ENCODE measurements at regions not wholly inside any gene's neighbourhood (a gene's known extent, or its start where the extent isn't known, plus 50 kb on each side); places are given as distances from the start of the nearest gene placed in this dataset.

DNA sequence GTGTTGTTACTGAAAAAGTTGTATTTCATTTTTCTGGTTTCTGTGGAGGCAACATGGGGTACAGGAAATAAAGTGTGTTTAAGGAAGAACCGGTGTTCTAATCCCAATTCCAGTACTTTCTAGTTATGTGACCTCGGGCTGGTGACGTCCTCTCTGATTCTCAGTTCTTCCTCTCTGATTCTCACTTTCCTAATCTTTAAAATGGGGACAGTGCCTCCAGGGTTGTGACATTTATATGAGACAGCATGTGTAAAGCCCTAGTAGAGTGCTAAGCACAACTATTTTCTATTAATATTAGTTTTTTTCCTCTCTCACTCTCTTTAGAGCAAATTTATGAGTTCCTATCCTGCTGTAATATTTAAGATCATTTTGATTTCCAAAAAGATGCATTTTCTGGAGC lies 50.9 kb upstream of the PTPDC1 start:
- CTCF ChIA-PET, result no interaction called here
- POLR2A ChIA-PET, result no interaction called here

DNA sequence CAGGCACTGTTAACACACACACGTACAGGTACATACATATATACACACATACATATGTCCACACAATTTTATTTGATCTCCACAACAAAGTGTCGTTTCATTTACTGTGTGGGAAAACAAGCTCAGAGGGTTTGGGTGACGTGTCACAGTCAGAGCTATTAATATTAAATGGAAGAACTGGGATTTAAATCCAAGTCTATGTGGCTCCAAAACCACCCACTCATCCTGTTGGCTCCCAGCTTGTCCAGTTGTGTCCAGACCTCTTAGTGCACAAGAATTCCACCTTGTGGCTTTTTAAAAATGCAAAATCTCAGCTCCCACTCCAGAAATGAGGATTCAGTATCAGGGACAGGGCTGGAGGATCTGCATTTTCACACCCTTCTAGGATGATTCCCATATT lies 52.3 kb upstream of the PTPDC1 start:
- no peak for DNase-seq (ENCODE audit: extremely low spot score)
- ChIA-PET POLR2A (interaction anchor here (1.1 kb wide), 1 partner anchor 10 kb away, joined by 3 read pairs; no protein-coding TSS in a partner anchor), CTCF (interaction anchor here (0.8 to 1.0 kb wide), 2 partner anchors 27 to 344 kb away, joined by 3 read pairs; no protein-coding TSS in a partner anchor)
- TF ChIP-seq HDGF (IDR thresholded peaks at IDR 0.05; ENCODE audit: borderline replicate concordance) (no peak), SUZ12 (IDR thresholded peaks at IDR 0.05) (no peak), BHLHE40 (IDR thresholded peaks at IDR 0.05; ENCODE audit: borderline replicate concordance) (no peak), TARDBP (IDR thresholded peaks at IDR 0.05) (no peak), FOXM1 (IDR thresholded peaks at IDR 0.05; ENCODE audit: borderline replicate concordance) (no peak), FOXA1 (IDR thresholded peaks at IDR 0.05) (no peak), ARNT (IDR thresholded peaks at IDR 0.05) (no peak), L3MBTL2 (conservative IDR thresholded peaks at IDR 0.05) (no peak), FOXK2 (IDR thresholded peaks at IDR 0.05) (no peak), ELF4 (IDR thresholded peaks at IDR 0.05) (no peak), CTBP1 (IDR thresholded peaks at IDR 0.05; ENCODE audit: borderline replicate concordance) (no peak), NFRKB (IDR thresholded peaks at IDR 0.05) (no peak), ZNF384 (IDR thresholded peaks at IDR 0.05) (no peak), SP1 (IDR thresholded peaks at IDR 0.05) (no peak), LEF1 (IDR thresholded peaks at IDR 0.05; ENCODE audit: borderline replicate concordance) (no peak)
- TF ChIP-seq, protein P1, sequence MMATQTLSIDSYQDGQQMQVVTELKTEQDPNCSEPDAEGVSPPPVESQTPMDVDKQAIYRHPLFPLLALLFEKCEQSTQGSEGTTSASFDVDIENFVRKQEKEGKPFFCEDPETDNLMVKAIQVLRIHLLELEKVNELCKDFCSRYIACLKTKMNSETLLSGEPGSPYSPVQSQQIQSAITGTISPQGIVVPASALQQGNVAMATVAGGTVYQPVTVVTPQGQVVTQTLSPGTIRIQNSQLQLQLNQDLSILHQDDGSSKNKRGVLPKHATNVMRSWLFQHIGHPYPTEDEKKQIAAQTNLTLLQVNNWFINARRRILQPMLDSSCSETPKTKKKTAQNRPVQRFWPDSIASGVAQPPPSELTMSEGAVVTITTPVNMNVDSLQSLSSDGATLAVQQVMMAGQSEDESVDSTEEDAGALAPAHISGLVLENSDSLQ (IDR thresholded peaks at IDR 0.05), result no peak

More for the DNA sequence above, 50.9 kb upstream of the PTPDC1 start:
- DNase-seq (ENCODE audit: extremely low spot score), result no peak
- TF ChIP-seq FOXM1 (IDR thresholded peaks at IDR 0.05; ENCODE audit: borderline replicate concordance), result no peak
- no peak for TF ChIP-seq CTBP1 (IDR thresholded peaks at IDR 0.05; ENCODE audit: borderline replicate concordance)
- no peak for TF ChIP-seq FOXA1 (IDR thresholded peaks at IDR 0.05)
- TF ChIP-seq FOXK2 (IDR thresholded peaks at IDR 0.05), result no peak
- TF ChIP-seq, protein P1 (IDR thresholded peaks at IDR 0.05), result no peak
- no peak for TF ChIP-seq ARNT (IDR thresholded peaks at IDR 0.05)
- no peak for TF ChIP-seq SUZ12 (IDR thresholded peaks at IDR 0.05)
- no peak for TF ChIP-seq NFRKB (IDR thresholded peaks at IDR 0.05)
- no peak for TF ChIP-seq ELF4 (IDR thresholded peaks at IDR 0.05)
- TF ChIP-seq L3MBTL2 (conservative IDR thresholded peaks at IDR 0.05), result no peak
- TF ChIP-seq SP1 (IDR thresholded peaks at IDR 0.05), result no peak
- TF ChIP-seq BHLHE40 (IDR thresholded peaks at IDR 0.05; ENCODE audit: borderline replicate concordance), result no peak
- no peak for TF ChIP-seq TARDBP (IDR thresholded peaks at IDR 0.05)
- TF ChIP-seq HDGF (IDR thresholded peaks at IDR 0.05; ENCODE audit: borderline replicate concordance), result no peak

DNA sequence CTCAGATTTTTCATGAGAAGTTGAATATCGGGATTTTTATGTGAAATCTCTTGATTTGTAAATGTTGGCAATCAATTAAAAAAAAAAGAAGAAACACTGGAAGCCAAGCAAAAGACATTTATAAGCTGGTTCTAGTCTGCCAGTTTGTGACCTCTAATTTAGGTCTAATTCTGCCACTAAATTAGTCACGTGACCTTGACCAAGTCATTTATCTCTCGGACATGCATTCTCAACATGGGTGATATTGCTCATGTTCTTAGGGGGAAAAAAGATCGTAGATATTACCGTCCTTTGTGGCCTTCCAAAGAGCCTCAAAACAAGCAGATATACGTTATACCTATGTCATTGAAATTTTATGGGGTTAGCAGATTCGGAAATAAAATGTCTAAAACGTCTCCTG lies 52.9 kb upstream of the PTPDC1 start:
- TF ChIP-seq SUZ12 (IDR thresholded peaks at IDR 0.05) (no peak), LEF1 (IDR thresholded peaks at IDR 0.05; ENCODE audit: borderline replicate concordance) (no peak), FOXK2 (IDR thresholded peaks at IDR 0.05) (no peak), TARDBP (IDR thresholded peaks at IDR 0.05) (no peak), ELF4 (IDR thresholded peaks at IDR 0.05) (no peak), FOXM1 (IDR thresholded peaks at IDR 0.05; ENCODE audit: borderline replicate concordance) (no peak), CTBP1 (IDR thresholded peaks at IDR 0.05; ENCODE audit: borderline replicate concordance) (no peak), HDGF (IDR thresholded peaks at IDR 0.05; ENCODE audit: borderline replicate concordance) (no peak), ZNF384 (IDR thresholded peaks at IDR 0.05) (no peak), L3MBTL2 (conservative IDR thresholded peaks at IDR 0.05) (no peak), ARNT (IDR thresholded peaks at IDR 0.05) (no peak), SP1 (IDR thresholded peaks at IDR 0.05) (no peak), FOXA1 (IDR thresholded peaks at IDR 0.05) (no peak), BHLHE40 (IDR thresholded peaks at IDR 0.05; ENCODE audit: borderline replicate concordance) (no peak), NFRKB (IDR thresholded peaks at IDR 0.05) (no peak)
- TF ChIP-seq, protein P1 (IDR thresholded peaks at IDR 0.05), result no peak
- POLR2A ChIA-PET, result interaction anchor here (0.9 to 1.1 kb wide), 2 partner anchors 10 to 15 kb away, joined by 3 to 5 read pairs; no protein-coding TSS in a partner anchor
- CTCF ChIA-PET, result interaction anchor here (1.0 kb wide), 1 partner anchor 27 kb away, joined by 3 read pairs; no protein-coding TSS in a partner anchor
- DNase-seq (ENCODE audit: extremely low spot score), result no peak

DNA sequence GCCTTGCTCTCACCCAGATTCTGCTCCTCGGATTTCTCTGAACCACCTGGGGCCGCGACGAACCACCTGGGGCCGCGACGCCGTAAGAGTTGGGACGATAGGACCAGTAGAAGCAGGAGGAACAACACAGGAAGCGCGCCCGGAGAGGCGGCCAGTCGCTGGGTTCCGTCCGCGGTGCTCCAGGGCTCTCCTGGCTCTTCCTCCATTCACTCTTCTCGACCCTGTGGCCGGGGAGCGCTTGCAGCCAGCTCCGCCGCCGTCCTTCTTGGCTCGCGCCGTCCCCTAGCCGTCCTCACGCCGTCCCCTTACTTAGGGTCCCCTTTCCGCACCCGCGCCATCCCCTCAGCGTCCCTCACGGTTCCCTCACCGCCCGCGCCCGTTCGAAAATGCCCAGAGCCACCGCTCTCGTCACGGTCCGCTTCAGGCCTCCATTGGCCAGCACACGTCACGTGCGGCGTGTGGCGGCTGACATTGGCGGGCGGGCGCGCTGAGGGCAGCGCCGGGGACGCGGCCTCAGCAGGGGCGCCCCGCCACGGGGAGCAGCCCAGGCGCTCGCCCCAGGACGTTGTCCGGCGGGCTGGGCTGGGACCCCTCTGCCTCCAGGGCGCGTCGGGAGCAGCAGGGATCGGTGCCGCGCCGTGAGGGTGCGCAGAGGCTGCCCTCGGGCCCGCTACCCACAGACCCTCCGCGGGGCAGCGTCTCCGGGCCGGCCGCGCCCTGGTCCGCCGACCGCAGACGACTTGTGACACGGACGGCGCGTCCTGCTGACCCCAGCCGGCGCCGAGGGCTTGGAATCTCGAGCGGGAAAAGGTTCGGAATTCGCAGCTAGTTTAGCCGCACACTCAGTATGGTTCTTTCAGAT lies 53.7 kb upstream of the PTPDC1 start:
- POLR2A ChIA-PET, result interaction anchor here (0.9 to 1.1 kb wide), 2 partner anchors 11 to 14 kb away, joined by 3 to 5 read pairs; no protein-coding TSS in a partner anchor
- DNase-seq (ENCODE audit: extremely low spot score), result peak; percentile 87
- TF ChIP-seq FOXM1 (IDR thresholded peaks at IDR 0.05; ENCODE audit: borderline replicate concordance) (no peak), SUZ12 (IDR thresholded peaks at IDR 0.05) (no peak), TARDBP (IDR thresholded peaks at IDR 0.05) (no peak), L3MBTL2 (conservative IDR thresholded peaks at IDR 0.05) (peak; percentile 91), FOXK2 (IDR thresholded peaks at IDR 0.05) (no peak), ELF4 (IDR thresholded peaks at IDR 0.05) (peak; percentile 21; the same call in 1 of the 2 replicates), BHLHE40 (IDR thresholded peaks at IDR 0.05; ENCODE audit: borderline replicate concordance) (no peak)
- TF ChIP-seq, protein P1 (IDR thresholded peaks at IDR 0.05), result no peak
- CTCF ChIA-PET, result interaction anchor here (1.0 kb wide), 1 partner anchor 26 kb away, joined by 3 read pairs; no protein-coding TSS in a partner anchor

DNA sequence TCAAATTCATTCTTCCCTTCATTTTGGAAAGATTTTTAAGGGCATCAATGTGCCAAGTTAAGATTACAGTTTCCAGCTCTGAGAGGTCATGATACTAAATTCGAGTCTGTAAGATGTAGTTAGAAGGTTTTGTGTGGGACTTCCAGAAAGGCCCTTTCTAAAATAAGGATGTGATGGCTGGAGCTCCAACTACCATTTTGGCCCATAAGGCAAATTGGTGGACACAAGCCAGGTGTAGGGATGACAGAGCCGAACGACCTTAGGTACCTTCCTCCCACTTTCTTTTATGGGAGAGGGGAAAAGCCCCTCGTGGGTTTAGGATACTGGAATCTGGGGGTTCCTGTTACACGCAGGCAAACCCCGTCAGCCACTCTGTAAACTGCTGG lies 54.3 kb upstream of the PTPDC1 start:
- no peak for DNase-seq (ENCODE audit: extremely low spot score)
- ChIA-PET POLR2A (no interaction called here), CTCF (interaction anchor here (1.1 kb wide), 1 partner anchor 16 kb away, joined by 3 read pairs; no protein-coding TSS in a partner anchor)
- TF ChIP-seq ZNF384 (IDR thresholded peaks at IDR 0.05) (no peak), L3MBTL2 (conservative IDR thresholded peaks at IDR 0.05) (no peak), HDGF (IDR thresholded peaks at IDR 0.05; ENCODE audit: borderline replicate concordance) (no peak), ELF4 (IDR thresholded peaks at IDR 0.05) (no peak), FOXM1 (IDR thresholded peaks at IDR 0.05; ENCODE audit: borderline replicate concordance) (no peak), ARNT (IDR thresholded peaks at IDR 0.05) (no peak), TARDBP (IDR thresholded peaks at IDR 0.05) (no peak), SP1 (IDR thresholded peaks at IDR 0.05) (no peak), SUZ12 (IDR thresholded peaks at IDR 0.05) (no peak), BHLHE40 (IDR thresholded peaks at IDR 0.05; ENCODE audit: borderline replicate concordance) (no peak)
